H1 (cell line): ENCODE measurements at regions not wholly inside any gene's neighbourhood (a gene's known extent, or its start where the extent isn't known, plus 50 kb on each side); places are given as distances from the start of the nearest gene placed in this dataset.

ENCODE experiments used
- CTCF ChIA-PET: fragments of 300-600 bp; sonication (Branson Sonifier 250); formaldehyde crosslinking; loops from one replicate; lab custom pipeline; 2021; ENCODE audit not compliant: partially characterized antibody; lab: Charles Lee
- POLR2A ChIA-PET: fragments of 300-600 bp; sonication (Branson Sonifier 250); formaldehyde crosslinking; loops from one replicate; lab custom pipeline; 2021; ENCODE audit warnings: inconsistent platforms; ENCODE audit not compliant: partially characterized antibody; lab: Charles Lee
- DNase-seq, 2 experiments: peaks; one replicate each; pipeline versions ENCODE4 v3.0.0 to v3.0.0-alpha.2; 2010 to 2022; ENCODE audit warnings: low spot score in 2 of 2, low read depth in 1 of 2, mixed read lengths in 1 of 2
- FAIRE-seq: peaks from 2 replicates; lab custom pipeline; 2011; peaks lifted over from hg19 to GRCh38; lab: Jason Lieb, UNC
- H2AFZ ChIP-seq: 2 replicates; pipeline ENCODE4 v1.8.1; 2012; ENCODE audit warnings: low read length, inconsistent platforms
- H2AK5ac ChIP-seq: 2 replicates; pipeline ENCODE4 v1.6.1; 2013; ENCODE audit warnings: low read depth, low read length
- H2BK120ac ChIP-seq: replicated peaks from 2 replicates; pipeline ENCODE3; 2013; ENCODE audit warnings: low read depth, low read length, inconsistent platforms
- H2BK12ac ChIP-seq: 2 replicates; pipeline ENCODE4 v1.6.1; 2013; ENCODE audit warnings: low read depth, low read length
- H2BK15ac ChIP-seq: 2 replicates; pipeline ENCODE4 v1.6.1; 2013; ENCODE audit warnings: low read length
- H2BK20ac ChIP-seq: 2 replicates; pipeline ENCODE4 v1.6.1; 2013; ENCODE audit warnings: low read length
- H2BK5ac ChIP-seq: 2 replicates; pipeline ENCODE4 v1.6.1; 2013; ENCODE audit warnings: low read depth, low read length
- H3K14ac ChIP-seq: 2 replicates; pipeline ENCODE4 v1.6.1; 2013; ENCODE audit warnings: inconsistent platforms; ENCODE audit not compliant: insufficient read length
- H3K18ac ChIP-seq: 2 replicates; pipeline ENCODE4 v1.6.1; 2013; ENCODE audit warnings: low read length; ENCODE audit errors: extremely low read depth
- H3K23ac ChIP-seq: 2 replicates; pipeline ENCODE4 v1.6.1; 2013; ENCODE audit warnings: inconsistent platforms; ENCODE audit not compliant: insufficient read length
- H3K23me2 ChIP-seq: 2 replicates; pipeline ENCODE4 v1.6.1; 2013; ENCODE audit warnings: low read depth, low read length
- H3K27ac ChIP-seq: 2 replicates; pipeline ENCODE4 v1.6.1; 2011; ENCODE audit warnings: low read depth, low read length, inconsistent platforms
- H3K27me3 ChIP-seq, 4 experiments: replicated peaks in 1 of 4; 1 replicate in 1 of 4; 2 replicates in 3 of 4; pipeline versions ENCODE4 v1.6.1 to v1.8.1; 2011 to 2013; ENCODE audit warnings: low read length in 3 of 4, mild to moderate bottlenecking in 3 of 4, inconsistent platforms in 2 of 4, mixed read lengths in 2 of 4, moderate library complexity in 1 of 4; ENCODE audit not compliant: control insufficient read depth in 3 of 4, insufficient read depth in 3 of 4; ENCODE audit errors: extremely low read depth in 1 of 4
- H3K36me3 ChIP-seq, 4 experiments: 2 replicates each; pipeline versions ENCODE4 v1.6.1 to v1.8.1; 2011 to 2013; ENCODE audit warnings: mild to moderate bottlenecking in 4 of 4, low read length in 3 of 4, moderate library complexity in 2 of 4, control low read depth in 1 of 4, inconsistent platforms in 1 of 4; ENCODE audit not compliant: insufficient read depth in 4 of 4, control insufficient read depth in 2 of 4
- H3K4ac ChIP-seq: replicated peaks from 2 replicates; pipeline ENCODE3; 2013; ENCODE audit warnings: low read length, low read depth, mixed read lengths, inconsistent platforms; ENCODE audit not compliant: insufficient read length
- H3K4me1 ChIP-seq, 4 experiments: replicated peaks in 1 of 4; 1 replicate in 1 of 4; 2 replicates in 3 of 4; pipeline versions ENCODE4 v1.6.1 to v1.8.1; 2011 to 2013; ENCODE audit warnings: low read length in 3 of 4, inconsistent platforms in 2 of 4, mixed read lengths in 1 of 4; ENCODE audit not compliant: insufficient read depth in 4 of 4, control insufficient read depth in 3 of 4
- H3K4me2 ChIP-seq, 2 experiments: 2 replicates each; pipeline versions ENCODE4 v1.6.1 to v1.8.1; 2011 to 2013; ENCODE audit warnings: low read depth in 2 of 2, low read length in 2 of 2, control low read depth in 1 of 2, inconsistent platforms in 1 of 2, mild to moderate bottlenecking in 1 of 2; ENCODE audit not compliant: insufficient read depth in 1 of 2
- H3K4me3 ChIP-seq, 4 experiments: fragments of 200-600, 300-600 bp in 1 of 4; sonication (generic), shearing (Covaris generic), sonication (Bioruptor Twin) in 1 of 4; 2 replicates each; pipeline versions ENCODE4 v1.5.1 to v1.8.1; 2011 to 2016; ENCODE audit warnings: low read length in 4 of 4, low read depth in 3 of 4, control low read depth in 2 of 4, inconsistent platforms in 2 of 4, mild to moderate bottlenecking in 2 of 4, mixed read lengths in 1 of 4, moderate library complexity in 1 of 4; ENCODE audit not compliant: insufficient read depth in 2 of 4; ENCODE audit errors: extremely low read depth in 1 of 4
- H3K56ac ChIP-seq: replicated peaks from 2 replicates; pipeline ENCODE3; 2013; ENCODE audit warnings: low read depth, mild to moderate bottlenecking, mixed read lengths, low read length, inconsistent platforms; ENCODE audit not compliant: insufficient read length
- H3K79me1 ChIP-seq: 2 replicates; pipeline ENCODE4 v1.6.1; 2013; ENCODE audit warnings: low read depth, low read length, control low read depth
- H3K79me2 ChIP-seq, 2 experiments: 2 replicates each; pipeline versions ENCODE4 v1.6.1 to v1.8.1; 2012 to 2013; ENCODE audit warnings: low read length in 2 of 2, mild to moderate bottlenecking in 2 of 2, inconsistent platforms in 1 of 2; ENCODE audit not compliant: insufficient read depth in 2 of 2, control insufficient read depth in 1 of 2
- H3K9ac ChIP-seq, 4 experiments: replicated peaks in 1 of 4; 1 replicate in 1 of 4; 2 replicates in 3 of 4; pipeline versions ENCODE4 v1.6.1 to v1.8.1; 2011 to 2013; ENCODE audit warnings: low read depth in 3 of 4, low read length in 3 of 4, control low read depth in 2 of 4, mild to moderate bottlenecking in 2 of 4, moderate library complexity in 2 of 4, inconsistent platforms in 1 of 4; ENCODE audit errors: extremely low read depth in 1 of 4
- H3K9me3 ChIP-seq, 2 experiments: 2 replicates each; pipeline versions ENCODE4 v1.6.1 to v1.8.1; 2012 to 2013; ENCODE audit warnings: mild to moderate bottlenecking in 2 of 2, moderate library complexity in 2 of 2, control low read depth in 1 of 2, inconsistent platforms in 1 of 2, low read depth in 1 of 2, low read length in 1 of 2, mixed read lengths in 1 of 2; ENCODE audit not compliant: insufficient read depth in 2 of 2
- H4K20me1 ChIP-seq, 2 experiments: replicated peaks in 1 of 2; 2 replicates each; pipeline versions ENCODE3 to v1.8.1; 2011 to 2013; ENCODE audit warnings: inconsistent platforms in 2 of 2, low read length in 2 of 2, mild to moderate bottlenecking in 1 of 2; ENCODE audit not compliant: insufficient read depth in 2 of 2, control insufficient read depth in 1 of 2
- H4K5ac ChIP-seq: 2 replicates; pipeline ENCODE4 v1.6.1; 2013; ENCODE audit warnings: low read length, low read depth, mixed read lengths, inconsistent platforms; ENCODE audit not compliant: insufficient read length
- H4K8ac ChIP-seq: 2 replicates; pipeline ENCODE4 v1.8.0; 2013; ENCODE audit warnings: mild to moderate bottlenecking, moderate library complexity, low read length, inconsistent platforms; ENCODE audit not compliant: insufficient read depth; ENCODE audit errors: extremely low read depth
- H4K91ac ChIP-seq: replicated peaks from 2 replicates; pipeline ENCODE3; 2013; ENCODE audit warnings: low read length, mixed read lengths, inconsistent platforms; ENCODE audit not compliant: insufficient read length
- KDM1A ChIP-seq: fragments of 200-600, 300-600 bp; sonication (generic); IDR thresholded peaks from 2 replicates; pipeline ENCODE4 v1.7.1; 2016; ENCODE audit warnings: mild to moderate bottlenecking, low read length, borderline replicate concordance
- KDM5A ChIP-seq: fragments of 200-600 bp; IDR thresholded peaks from 2 replicates; pipeline ENCODE4 v1.7.1; 2012; ENCODE audit warnings: mild to moderate bottlenecking, low read length, inconsistent platforms, mixed read lengths
- SP4 ChIP-seq: IDR thresholded peaks from 2 replicates; pipeline ENCODE4 v1.6.1; 2012; ENCODE audit warnings: low read length, inconsistent platforms
- TBP ChIP-seq: IDR thresholded peaks from 2 replicates; pipeline ENCODE4 v1.6.1; 2011; ENCODE audit warnings: low read depth, low read length, improper control_type of control experiment
- YY1 ChIP-seq: IDR thresholded peaks from 2 replicates; pipeline ENCODE4 v1.6.1; 2011; ENCODE audit warnings: low read depth, mild to moderate bottlenecking, low read length
- WGBS, 2 experiments: shearing (Covaris generic) in 1 of 2; methylation state at CpG; one replicate each; pipeline versions ENCODE4 v1.1.6 to v1.1.7; 2013 to 2015; ENCODE audit warnings: low lambda C conversion rate in 2 of 2, mixed read lengths in 2 of 2, inconsistent platforms in 1 of 2, low coverage in 1 of 2, missing lambda C conversion rate in 1 of 2; ENCODE audit not compliant: insufficient replicate concordance in 2 of 2, insufficient coverage in 1 of 2, insufficient read length in 1 of 2; ENCODE audit errors: extremely low coverage in 1 of 2, missing lambda C conversion rate in 1 of 2; 5-methylcytosine and 5-hydroxymethylcytosine counted together
- TF ChIP-seq, protein P1 (sequence below): IDR thresholded peaks from 2 replicates; pipeline ENCODE4 v1.6.1; 2012; ENCODE audit warnings: inconsistent platforms
- TF ChIP-seq, protein P2 (sequence below), 3 experiments: IDR thresholded peaks; 1 replicate in 2 of 3; 2 replicates in 1 of 3; pipeline versions ENCODE4 v1.5.1 to v1.6.1; 2011; ENCODE audit warnings: low read length in 3 of 3, mild to moderate bottlenecking in 3 of 3, inconsistent platforms in 2 of 3, low read depth in 1 of 3, moderate library complexity in 1 of 3; ENCODE audit not compliant: insufficient read depth in 1 of 3; ENCODE audit errors: control extremely low read depth in 1 of 3

DNA sequence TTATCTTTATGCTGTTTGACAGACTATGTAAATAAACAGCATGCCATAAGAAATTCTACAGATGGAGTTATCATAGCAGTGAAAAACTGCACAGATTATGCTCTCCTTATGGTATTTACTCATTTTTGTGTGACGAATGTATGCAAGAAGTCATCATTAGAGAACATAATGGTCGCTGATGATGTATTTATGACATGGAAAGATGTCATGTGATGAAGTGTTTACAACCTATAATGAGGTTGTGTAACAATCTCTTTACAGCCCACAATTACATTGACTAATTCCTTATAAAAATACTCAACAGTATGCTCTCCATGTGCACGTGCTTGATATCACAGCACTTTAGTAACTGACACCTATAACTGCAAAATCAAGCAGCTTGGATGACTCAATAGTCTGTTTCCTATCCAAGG, 192.4 kb downstream of the BMP2 start:
- Histone ChIP-seq H3K23me2 (no peaks in the 10 kb centered on the region), H3K4me3 (no peak overlapping the region), H3K4me1 (no peaks in the 10 kb centered on the region), H2AK5ac (no peak overlapping the region), H4K91ac (no peak overlapping the region), H3K14ac (no peak overlapping the region), H3K27me3 (no peaks in the 10 kb centered on the region), H3K23ac (no peak overlapping the region), H2BK12ac (no peak overlapping the region), H2AFZ (no peak overlapping the region), H3K9ac (no peak overlapping the region), H3K9me3 (no peaks in the 10 kb centered on the region), H2BK15ac (no peak overlapping the region), H4K5ac (no peak overlapping the region), H2BK120ac (no peak overlapping the region), H3K4ac (no peak overlapping the region), H3K79me2 (no peaks in the 10 kb centered on the region), H3K27ac (no peak overlapping the region), H4K8ac (no peak overlapping the region), H3K4me2 (no peak overlapping the region), H3K36me3 (no peaks in the 10 kb centered on the region), H3K18ac (no peak overlapping the region), H3K56ac (no peak overlapping the region), H2BK5ac (no peak overlapping the region), H3K79me1 (no peaks in the 10 kb centered on the region), H4K20me1 (no peaks in the 10 kb centered on the region), H2BK20ac (no peak overlapping the region)
- CTCF ChIA-PET: no interaction called here
- POLR2A ChIA-PET: no interaction called here
- 92% methylated on average over 3 of the region's 3 CpGs; no CpG with 5 or more reads in 1 of the 2 experiments for WGBS, 2 experiments
- FAIRE-seq (no peak), DNase-seq (no peak)
- TF ChIP-seq KDM1A (no peak), SP4 (no peak), YY1 (no peak), TBP (no peak), KDM5A (no peak)
- TF ChIP-seq, protein P1, sequence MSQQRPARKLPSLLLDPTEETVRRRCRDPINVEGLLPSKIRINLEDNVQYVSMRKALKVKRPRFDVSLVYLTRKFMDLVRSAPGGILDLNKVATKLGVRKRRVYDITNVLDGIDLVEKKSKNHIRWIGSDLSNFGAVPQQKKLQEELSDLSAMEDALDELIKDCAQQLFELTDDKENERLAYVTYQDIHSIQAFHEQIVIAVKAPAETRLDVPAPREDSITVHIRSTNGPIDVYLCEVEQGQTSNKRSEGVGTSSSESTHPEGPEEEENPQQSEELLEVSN: no peak
- TF ChIP-seq, protein P2, sequence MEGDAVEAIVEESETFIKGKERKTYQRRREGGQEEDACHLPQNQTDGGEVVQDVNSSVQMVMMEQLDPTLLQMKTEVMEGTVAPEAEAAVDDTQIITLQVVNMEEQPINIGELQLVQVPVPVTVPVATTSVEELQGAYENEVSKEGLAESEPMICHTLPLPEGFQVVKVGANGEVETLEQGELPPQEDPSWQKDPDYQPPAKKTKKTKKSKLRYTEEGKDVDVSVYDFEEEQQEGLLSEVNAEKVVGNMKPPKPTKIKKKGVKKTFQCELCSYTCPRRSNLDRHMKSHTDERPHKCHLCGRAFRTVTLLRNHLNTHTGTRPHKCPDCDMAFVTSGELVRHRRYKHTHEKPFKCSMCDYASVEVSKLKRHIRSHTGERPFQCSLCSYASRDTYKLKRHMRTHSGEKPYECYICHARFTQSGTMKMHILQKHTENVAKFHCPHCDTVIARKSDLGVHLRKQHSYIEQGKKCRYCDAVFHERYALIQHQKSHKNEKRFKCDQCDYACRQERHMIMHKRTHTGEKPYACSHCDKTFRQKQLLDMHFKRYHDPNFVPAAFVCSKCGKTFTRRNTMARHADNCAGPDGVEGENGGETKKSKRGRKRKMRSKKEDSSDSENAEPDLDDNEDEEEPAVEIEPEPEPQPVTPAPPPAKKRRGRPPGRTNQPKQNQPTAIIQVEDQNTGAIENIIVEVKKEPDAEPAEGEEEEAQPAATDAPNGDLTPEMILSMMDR (IDR thresholded peaks at IDR 0.05; ENCODE audit: control extremely low read depth in 1 of 3, insufficient read depth in 1 of 3, low read depth in 1 of 3, low read length in 3 of 3): no peak
